ENCODE measurements at regions not wholly inside any gene's neighbourhood (a gene's known extent, or its start where the extent isn't known, plus 50 kb on each side); places are given as distances from the start of the nearest gene placed in this dataset.

GRCh38 chr11:101729406-101730078 lies 145.7 kb upstream of the TRPC6 start:
- DNase-seq (ENCODE audit: low read depth), result no peak
- no peak for TF ChIP-seq CTCF (IDR thresholded peaks at IDR 0.05; ENCODE audit: low read length, missing control alignments)
- H3K4me3 ChIP-seq (replicated peaks; ENCODE audit: low read depth, low read length), result no peak overlapping the region

- no peak overlapping the region for H3K4me3 ChIP-seq (replicated peaks; ENCODE audit: low read depth, low read length)
- no peak for TF ChIP-seq CTCF (IDR thresholded peaks at IDR 0.05; ENCODE audit: low read length, missing control alignments)
- DNase-seq (ENCODE audit: low read depth), result no peak
Observed at GRCh38 chr11:101727451-101727850, 143.6 kb upstream of the TRPC6 start.

- DNase-seq (ENCODE audit: low read depth), result no peak
- H3K4me3 ChIP-seq (replicated peaks; ENCODE audit: low read depth, low read length), result no peak overlapping the region
- no peak for TF ChIP-seq CTCF (IDR thresholded peaks at IDR 0.05; ENCODE audit: low read length, missing control alignments)
Observed at GRCh38 chr11:101726988-101727387, 143.2 kb upstream of the TRPC6 start.

GRCh38 chr11:101723371-101723770 lies 139.6 kb upstream of the TRPC6 start:
- TF ChIP-seq CTCF (IDR thresholded peaks at IDR 0.05; ENCODE audit: low read length, missing control alignments), result no peak
- no peak for DNase-seq (ENCODE audit: low read depth)
- H3K4me3 ChIP-seq (replicated peaks; ENCODE audit: low read depth, low read length), result no peak overlapping the region

- no peak for DNase-seq (ENCODE audit: low read depth)
- TF ChIP-seq CTCF (IDR thresholded peaks at IDR 0.05; ENCODE audit: low read length, missing control alignments), result no peak
- H3K4me3 ChIP-seq (replicated peaks; ENCODE audit: low read depth, low read length), result no peak overlapping the region
Observed at GRCh38 chr11:101721270-101721669, 137.5 kb upstream of the TRPC6 start.

GRCh38 chr11:101718402-101718801 lies 134.6 kb upstream of the TRPC6 start:
- TF ChIP-seq CTCF (IDR thresholded peaks at IDR 0.05; ENCODE audit: low read length, missing control alignments), result no peak
- no peak overlapping the region for H3K4me3 ChIP-seq (replicated peaks; ENCODE audit: low read depth, low read length)
- peak; percentile 44 for DNase-seq (ENCODE audit: low read depth)

GRCh38 chr11:101717619-101718018 lies 133.8 kb upstream of the TRPC6 start:
- no peak overlapping the region for H3K4me3 ChIP-seq (replicated peaks; ENCODE audit: low read depth, low read length)
- no peak for TF ChIP-seq CTCF (IDR thresholded peaks at IDR 0.05; ENCODE audit: low read length, missing control alignments)

More at GRCh38 chr11:101717619-101718018, 133.8 kb upstream of the TRPC6 start:
- DNase-seq (ENCODE audit: low read depth), result no peak
